ENCODE measurements at regions not wholly inside any gene's neighbourhood (a gene's known extent, or its start where the extent isn't known, plus 50 kb on each side); places are given as distances from the start of the nearest gene placed in this dataset.

GRCh38 chr14:58739674-58740073 lies 101.9 kb downstream of the DACT1 start:
- TF ChIP-seq EP300 (IDR thresholded peaks at IDR 0.05) (no peak), CTCF (IDR thresholded peaks at IDR 0.05) (no peak)
